ENCODE measurements at regions not wholly inside any gene's neighbourhood (a gene's known extent, or its start where the extent isn't known, plus 50 kb on each side); places are given as distances from the start of the nearest gene placed in this dataset.

GRCh38 chr21:16768096-16768495 lies 744.7 kb upstream of the CXADR start:
- no peak for DNase-seq (ENCODE audit: low read depth in 4 of 4, low spot score in 3 of 4)

DNA sequence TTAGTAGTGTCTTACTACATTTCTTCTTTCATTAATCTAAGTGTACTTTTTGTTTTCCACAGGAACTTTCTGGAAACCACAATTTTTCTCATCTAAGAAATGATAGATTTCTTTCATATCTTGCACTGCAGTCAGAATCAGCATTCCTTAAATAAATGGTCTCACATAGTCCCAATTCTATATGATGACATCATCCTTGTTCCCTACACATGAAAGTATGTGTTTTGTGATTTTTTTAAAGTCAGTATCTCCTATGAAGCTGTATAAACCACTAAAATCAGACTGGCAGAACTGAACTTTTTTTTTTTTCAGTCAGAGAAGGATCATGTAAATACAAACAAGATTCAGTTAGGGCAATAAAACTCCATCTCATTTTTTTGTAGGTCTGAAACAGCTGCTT lies 742.6 kb upstream of the CXADR start:
- no peak for DNase-seq (ENCODE audit: low read depth in 4 of 4, low spot score in 3 of 4)

DNA sequence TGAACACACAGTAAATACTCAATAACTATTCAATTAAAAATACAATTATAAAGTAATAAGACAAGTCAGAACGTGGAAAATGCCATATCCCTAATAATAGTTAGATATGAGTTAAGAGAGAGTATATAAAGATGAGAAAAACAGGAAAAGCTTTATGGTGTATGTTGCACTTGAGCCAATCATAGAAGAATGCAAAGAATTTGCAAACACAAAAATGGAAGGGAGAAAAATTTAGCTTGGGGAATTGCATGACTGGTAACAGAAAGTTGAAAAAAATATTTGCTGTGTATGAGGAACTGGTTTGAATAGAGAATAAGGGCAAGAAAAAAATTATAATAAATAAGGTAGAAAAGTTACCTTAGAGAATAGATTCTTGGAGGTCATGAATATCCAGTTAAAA lies 739.6 kb upstream of the CXADR start:
- DNase-seq (ENCODE audit: low read depth in 4 of 4, low spot score in 3 of 4), result no peak

- DNase-seq (ENCODE audit: low read depth in 4 of 4, low spot score in 3 of 4), result no peak
These were observed 737.8 kb upstream of the CXADR start for GRCh38 chr21:16775076-16775475.

GRCh38 chr21:16777041-16777720 lies 735.7 kb upstream of the CXADR start:
- DNase-seq (ENCODE audit: low read depth in 4 of 4, low spot score in 3 of 4), result no peak

GRCh38 chr21:16788584-16788983 lies 724.3 kb upstream of the CXADR start:
- no peak for DNase-seq (ENCODE audit: low read depth in 4 of 4, low spot score in 3 of 4)

- DNase-seq (ENCODE audit: low read depth in 4 of 4, low spot score in 3 of 4), result no peak
These were observed 723.2 kb upstream of the CXADR start for GRCh38 chr21:16789636-16790035.

- DNase-seq (ENCODE audit: low read depth in 4 of 4, low spot score in 3 of 4), result no peak
These were observed 720.7 kb upstream of the CXADR start for GRCh38 chr21:16792101-16792500.

DNA sequence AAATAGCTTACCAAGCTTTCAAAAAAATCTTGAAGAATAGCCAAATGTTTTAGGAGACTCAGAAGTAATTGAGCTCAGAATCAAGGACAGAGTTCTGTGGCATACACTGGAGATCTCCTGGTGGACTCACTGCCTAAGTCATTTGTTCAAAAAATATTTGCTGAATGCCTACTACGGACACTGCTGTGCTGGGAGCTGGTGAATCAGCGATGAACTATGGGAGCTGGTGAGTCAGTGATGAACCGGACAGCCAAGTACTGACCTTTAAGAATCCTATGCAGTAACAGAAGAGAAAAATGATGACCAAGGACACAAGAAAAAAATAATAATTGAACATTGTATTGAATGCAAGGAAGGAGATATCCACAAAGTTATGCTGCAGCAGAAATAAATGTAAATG lies 717.9 kb upstream of the CXADR start:
- no peak for DNase-seq (ENCODE audit: low read depth in 4 of 4, low spot score in 3 of 4)

DNA sequence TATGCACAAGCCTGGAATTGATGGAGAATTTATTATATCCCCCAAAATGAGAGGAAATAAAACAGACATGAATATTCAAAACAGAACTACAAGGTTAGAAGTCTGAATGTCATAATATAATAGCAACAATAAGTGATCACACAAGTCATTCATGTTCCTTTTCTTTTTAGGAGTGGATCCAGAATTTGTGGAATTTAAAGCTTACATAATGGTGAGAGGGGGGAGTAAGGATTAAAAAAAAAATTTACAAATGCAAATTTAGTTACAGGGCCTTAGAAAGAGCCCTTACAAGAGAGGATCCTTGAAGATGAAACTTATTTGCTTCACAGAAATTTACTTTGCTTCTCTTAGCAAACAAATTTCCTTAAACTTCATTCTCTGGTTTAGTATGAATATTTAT lies 716.1 kb upstream of the CXADR start:
- DNase-seq (ENCODE audit: low read depth in 4 of 4, low spot score in 3 of 4), result no peak

- DNase-seq (ENCODE audit: low read depth in 4 of 4, low spot score in 3 of 4), result no peak
These were observed 715.3 kb upstream of the CXADR start for GRCh38 chr21:16797540-16797939.

DNA sequence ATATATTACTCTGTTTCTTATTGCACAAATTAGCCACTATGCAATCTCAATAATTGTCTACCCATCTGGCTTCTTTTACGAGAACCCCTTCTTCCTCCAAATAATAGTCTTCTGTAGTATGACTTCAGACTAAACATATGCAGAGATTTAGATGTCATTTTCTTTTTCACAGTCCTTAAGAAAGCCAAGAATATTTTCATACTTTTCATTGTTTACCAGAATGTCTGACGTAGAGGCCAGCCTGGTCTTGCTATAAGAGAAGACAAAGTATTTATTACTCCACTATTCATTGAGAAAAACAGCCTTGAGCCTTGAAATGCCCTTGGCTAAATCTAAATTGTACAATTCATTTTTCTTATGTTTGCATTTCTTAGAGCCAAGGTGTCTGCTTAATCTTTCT lies 714.9 kb upstream of the CXADR start:
- DNase-seq (ENCODE audit: low read depth in 4 of 4, low spot score in 3 of 4), result no peak

GRCh38 chr21:16800536-16801275 lies 712.1 kb upstream of the CXADR start:
- no peak for DNase-seq (ENCODE audit: low read depth in 4 of 4, low spot score in 3 of 4)

- no peak for DNase-seq (ENCODE audit: low read depth in 4 of 4, low spot score in 3 of 4)
These were observed 701.8 kb upstream of the CXADR start for GRCh38 chr21:16811011-16811410.

- DNase-seq (ENCODE audit: low read depth in 4 of 4, low spot score in 3 of 4), result no peak
These were observed 700.9 kb upstream of the CXADR start for GRCh38 chr21:16811970-16812369.

- no peak for DNase-seq (ENCODE audit: low read depth in 4 of 4, low spot score in 3 of 4)
These were observed 697.6 kb upstream of the CXADR start for GRCh38 chr21:16815243-16815642.

DNA sequence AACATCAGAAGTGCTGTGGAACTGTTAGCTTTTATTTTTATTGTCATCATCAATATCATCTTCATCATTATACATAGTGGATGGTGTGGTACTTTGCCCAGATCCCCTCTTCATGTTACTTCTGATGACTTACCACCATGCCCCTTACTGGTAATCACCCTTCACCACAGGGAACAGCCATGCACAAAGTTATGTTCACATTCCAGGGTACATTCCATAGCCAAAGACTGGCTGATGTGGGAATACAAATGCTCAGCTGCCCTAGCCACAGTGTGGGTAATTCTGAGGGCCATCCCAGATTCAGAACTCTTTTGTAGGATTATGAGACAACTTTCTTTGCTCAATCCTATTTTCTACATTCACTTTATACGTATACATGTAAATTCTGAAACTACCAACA lies 691.3 kb upstream of the CXADR start:
- no peak for DNase-seq (ENCODE audit: low read depth in 4 of 4, low spot score in 3 of 4)

DNA sequence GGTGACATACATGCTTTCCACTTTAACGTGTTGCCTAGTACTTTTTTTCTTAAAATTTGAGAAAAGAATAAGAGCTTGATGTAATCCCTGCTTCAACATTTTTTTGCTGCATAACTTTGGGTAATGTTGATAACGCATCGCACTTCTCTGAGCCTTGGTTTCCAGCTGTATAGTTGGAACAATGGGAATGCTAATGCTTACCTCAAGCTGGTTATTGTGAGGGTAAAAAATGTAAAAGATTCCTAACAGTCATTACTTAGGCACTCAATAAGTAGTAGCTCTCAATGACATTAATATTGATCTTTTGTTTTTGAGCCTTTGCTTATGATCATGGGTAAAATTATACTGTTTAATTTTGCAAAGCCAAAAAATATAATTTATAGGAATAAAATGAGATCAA lies 683.3 kb upstream of the CXADR start:
- DNase-seq (ENCODE audit: low read depth in 4 of 4, low spot score in 3 of 4), result no peak

GRCh38 chr21:16832791-16833190 lies 680.1 kb upstream of the CXADR start:
- DNase-seq (ENCODE audit: low read depth in 4 of 4, low spot score in 3 of 4), result no peak

- DNase-seq (ENCODE audit: low read depth in 4 of 4, low spot score in 3 of 4), result no peak
These were observed 678.1 kb upstream of the CXADR start for GRCh38 chr21:16834791-16835190.

GRCh38 chr21:16837321-16837720 lies 675.5 kb upstream of the CXADR start:
- DNase-seq (ENCODE audit: low read depth in 4 of 4, low spot score in 3 of 4), result no peak

DNA sequence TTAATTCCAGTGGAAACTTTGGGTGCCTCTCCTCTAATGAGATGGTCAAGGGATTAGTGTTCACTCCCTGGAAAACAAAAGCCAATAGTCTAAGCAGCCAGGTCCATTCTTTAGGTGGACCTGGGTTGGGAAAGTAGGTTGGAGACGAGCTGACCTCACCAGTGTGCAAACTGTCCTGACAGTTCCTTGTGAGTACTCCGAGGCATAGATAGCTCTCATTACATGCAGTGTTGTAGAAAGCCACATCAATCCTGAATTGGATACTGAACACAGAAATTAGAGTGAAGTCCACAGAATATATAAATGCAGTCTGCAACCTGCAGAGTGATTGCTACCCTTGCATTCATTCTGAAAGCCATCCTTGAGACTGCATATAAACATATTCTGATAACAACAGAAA lies 675.1 kb upstream of the CXADR start:
- DNase-seq (ENCODE audit: low read depth in 4 of 4, low spot score in 3 of 4), result no peak

DNA sequence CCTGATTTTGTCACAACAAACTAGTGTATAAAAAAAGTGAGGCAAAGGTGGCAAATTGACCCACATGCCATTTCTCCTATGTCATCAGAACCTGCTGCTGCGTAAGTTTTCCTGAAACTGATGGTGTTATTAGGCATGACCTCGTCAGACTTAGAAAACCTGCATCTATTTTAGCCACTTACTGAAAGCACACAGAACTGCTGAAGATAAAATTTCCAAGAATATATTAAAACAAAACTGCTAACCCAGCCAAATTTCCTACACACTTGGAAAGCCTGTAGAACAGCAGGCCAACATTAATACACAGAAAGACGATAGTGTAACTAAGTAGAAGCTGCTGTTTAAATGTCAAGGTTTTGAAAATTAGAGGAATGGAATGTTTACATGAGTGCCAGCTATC lies 674.5 kb upstream of the CXADR start:
- DNase-seq (ENCODE audit: low read depth in 4 of 4, low spot score in 3 of 4), result no peak
